Neuron (in vitro differentiated cells): ENCODE measurements at regions not wholly inside any gene's neighbourhood (a gene's known extent, or its start where the extent isn't known, plus 50 kb on each side); places are given as distances from the start of the nearest gene placed in this dataset.

Experiments used
- H2AFZ ChIP-seq: one replicate; pipeline ENCODE4 v1.6.1; 2013; ENCODE audit warnings: low read depth, mild to moderate bottlenecking, inconsistent platforms, low read length, moderate library complexity
- H3K27me3 ChIP-seq: one replicate; pipeline ENCODE4 v1.6.1; 2013; ENCODE audit warnings: low read length; ENCODE audit not compliant: insufficient read depth
- H3K36me3 ChIP-seq: one replicate; pipeline ENCODE4 v1.6.1; 2013; ENCODE audit warnings: low read length; ENCODE audit not compliant: insufficient read depth
- H3K4me1 ChIP-seq: one replicate; pipeline ENCODE4 v1.6.1; 2013; ENCODE audit warnings: low read length; ENCODE audit not compliant: insufficient read depth
- H3K4me3 ChIP-seq: 2 replicates; pipeline ENCODE4 v1.5.1; 2013; ENCODE audit warnings: mild to moderate bottlenecking, low read length, moderate library complexity
- H3K9me3 ChIP-seq: one replicate; pipeline ENCODE4 v1.6.1; 2013; ENCODE audit warnings: low read length

GRCh38 chr4:100591161-100591876, 73.5 kb upstream of the EMCN start:
- Histone ChIP-seq H3K9me3 (no peaks in the 10 kb centered on the region), H3K4me3 (no peak overlapping the region), H2AFZ (no peak overlapping the region), H3K27me3 (no peaks in the 10 kb centered on the region), H3K36me3 (no peaks in the 10 kb centered on the region), H3K4me1 (no peaks in the 10 kb centered on the region)

- no peaks in the 10 kb centered on the region for H3K4me1 ChIP-seq
- H2AFZ ChIP-seq: no peak overlapping the region
Observed at GRCh38 chr4:100590325-100590724, 72.5 kb upstream of the EMCN start.

GRCh38 chr4:100588076-100588475, 70.3 kb upstream of the EMCN start:
- Histone ChIP-seq H3K36me3 (no peaks in the 10 kb centered on the region), H3K4me1 (no peaks in the 10 kb centered on the region), H3K9me3 (no peaks in the 10 kb centered on the region), H2AFZ (no peak overlapping the region), H3K4me3 (no peak overlapping the region), H3K27me3 (no peaks in the 10 kb centered on the region)

More at GRCh38 chr4:100590325-100590724, 72.5 kb upstream of the EMCN start:
- Histone ChIP-seq H3K9me3 (no peaks in the 10 kb centered on the region), H3K36me3 (no peaks in the 10 kb centered on the region), H3K4me3 (no peak overlapping the region), H3K27me3 (no peaks in the 10 kb centered on the region)

- Histone ChIP-seq H3K27me3 (no peaks in the 10 kb centered on the region), H3K4me1 (no peaks in the 10 kb centered on the region), H3K4me3 (no peak overlapping the region), H2AFZ (no peak overlapping the region), H3K36me3 (no peaks in the 10 kb centered on the region), H3K9me3 (no peaks in the 10 kb centered on the region)
Observed at GRCh38 chr4:100582146-100582545, 64.3 kb upstream of the EMCN start.

GRCh38 chr4:100581337-100581736, 63.5 kb upstream of the EMCN start:
- H3K36me3 ChIP-seq: no peaks in the 10 kb centered on the region
- H3K4me1 ChIP-seq: no peaks in the 10 kb centered on the region
- H3K27me3 ChIP-seq: no peaks in the 10 kb centered on the region
- no peaks in the 10 kb centered on the region for H3K9me3 ChIP-seq
- H2AFZ ChIP-seq: no peak overlapping the region
- H3K4me3 ChIP-seq: no peak overlapping the region

- Histone ChIP-seq H3K4me3 (no peak overlapping the region), H3K4me1 (no peaks in the 10 kb centered on the region), H3K9me3 (no peaks in the 10 kb centered on the region), H3K27me3 (no peaks in the 10 kb centered on the region), H2AFZ (no peak overlapping the region), H3K36me3 (no peaks in the 10 kb centered on the region)
Observed at GRCh38 chr4:100576570-100576969, 58.7 kb upstream of the EMCN start.

- Histone ChIP-seq H3K27me3 (no peaks in the 10 kb centered on the region), H3K36me3 (no peaks in the 10 kb centered on the region), H3K4me1 (no peaks in the 10 kb centered on the region), H2AFZ (no peak overlapping the region), H3K4me3 (no peak overlapping the region), H3K9me3 (no peaks in the 10 kb centered on the region)
Observed at GRCh38 chr4:100574607-100575006, 56.8 kb upstream of the EMCN start.

- H3K4me1 ChIP-seq: no peaks in the 10 kb centered on the region
- H3K27me3 ChIP-seq: no peaks in the 10 kb centered on the region
- H3K4me3 ChIP-seq: no peak overlapping the region
- no peaks in the 10 kb centered on the region for H3K36me3 ChIP-seq
- H2AFZ ChIP-seq: no peak overlapping the region
- no peaks in the 10 kb centered on the region for H3K9me3 ChIP-seq
Observed at GRCh38 chr4:100569196-100569595, 51.4 kb upstream of the EMCN start.
